Keratinocyte (primary cell): ENCODE measurements at regions not wholly inside any gene's neighbourhood (a gene's known extent, or its start where the extent isn't known, plus 50 kb on each side); places are given as distances from the start of the nearest gene placed in this dataset.

Experiments
- DNase-seq: peaks from one replicate; pipeline ENCODE4 v3.0.0-alpha.2; 2011; ENCODE audit warnings: low read depth, missing footprints, low spot score
- FAIRE-seq: peaks from 2 replicates; lab custom pipeline; 2011; peaks lifted over from hg19 to GRCh38; lab: Jason Lieb, UNC
- H2AFZ ChIP-seq: 2 replicates; pipeline ENCODE4 v1.6.0; 2012; ENCODE audit warnings: low read length, control low read depth, inconsistent platforms; ENCODE audit not compliant: control insufficient read depth
- H3K27ac ChIP-seq: 2 replicates; pipeline ENCODE4 v1.5.1; 2011; ENCODE audit warnings: low read length; ENCODE audit not compliant: control insufficient read depth, insufficient read depth
- H3K27me3 ChIP-seq: 3 replicates; pipeline ENCODE4 v1.6.0; 2011; ENCODE audit warnings: low read length; ENCODE audit not compliant: control insufficient read depth, insufficient read depth; ENCODE audit errors: extremely low read depth
- H3K36me3 ChIP-seq, 2 experiments: 2 replicates in 1 of 2; 3 replicates in 1 of 2; pipeline ENCODE4 v1.5.1; 2011; ENCODE audit warnings: low read length in 2 of 2, mild to moderate bottlenecking in 1 of 2; ENCODE audit not compliant: control insufficient read depth in 2 of 2, insufficient read depth in 2 of 2; ENCODE audit errors: extremely low read depth in 1 of 2
- H3K4me1 ChIP-seq: 3 replicates; pipeline ENCODE4 v1.5.1; 2011; ENCODE audit warnings: low read length; ENCODE audit not compliant: control insufficient read depth, insufficient read depth; ENCODE audit errors: extremely low read depth
- H3K4me2 ChIP-seq: 3 replicates; pipeline ENCODE4 v1.6.0; 2011; ENCODE audit warnings: low read depth, low read length; ENCODE audit not compliant: control insufficient read depth, insufficient read depth; ENCODE audit errors: extremely low read depth
- H3K4me3 ChIP-seq, 3 experiments: fragments of 200-600 bp in 1 of 3; sonication (generic) in 1 of 3; 2 replicates in 2 of 3; 3 replicates in 1 of 3; pipeline ENCODE4 v1.5.1; 2011 to 2016; ENCODE audit warnings: low read length in 3 of 3, mild to moderate bottlenecking in 3 of 3, control low read depth in 2 of 3, inconsistent platforms in 1 of 3, low read depth in 1 of 3, mixed read lengths in 1 of 3, mixed run types in 1 of 3, moderate library complexity in 1 of 3; ENCODE audit not compliant: control insufficient read depth in 2 of 3, insufficient read depth in 2 of 3; ENCODE audit errors: extremely low read depth in 1 of 3
- H3K79me2 ChIP-seq: 2 replicates; pipeline ENCODE4 v1.6.0; 2012; ENCODE audit warnings: low read length; ENCODE audit not compliant: control insufficient read depth, insufficient read depth
- H3K9ac ChIP-seq: 3 replicates; pipeline ENCODE4 v1.6.0; 2011; ENCODE audit warnings: low read length; ENCODE audit not compliant: control insufficient read depth, insufficient read depth; ENCODE audit errors: extremely low read depth
- H3K9me1 ChIP-seq: 3 replicates; pipeline ENCODE4 v1.6.0; 2011; ENCODE audit warnings: low read length; ENCODE audit not compliant: control insufficient read depth, insufficient read depth; ENCODE audit errors: extremely low read depth
- H3K9me3 ChIP-seq: 2 replicates; pipeline ENCODE4 v1.5.1; 2012; ENCODE audit warnings: low read depth, low read length; ENCODE audit not compliant: control insufficient read depth
- H4K20me1 ChIP-seq: 3 replicates; pipeline ENCODE4 v1.6.0; 2011; ENCODE audit warnings: low read length; ENCODE audit not compliant: control insufficient read depth, insufficient read depth; ENCODE audit errors: extremely low read depth
- CTCF ChIP-seq, 3 experiments: IDR thresholded peaks in 1 of 3; conservative IDR thresholded peaks in 1 of 3; optimal IDR thresholded peaks in 1 of 3; 2 replicates in 2 of 3; 3 replicates in 1 of 3; pipeline versions ENCODE3 to v1.5.1; 2011; ENCODE audit warnings: low read length in 3 of 3, mild to moderate bottlenecking in 3 of 3, moderate library complexity in 2 of 3, control low read depth in 1 of 3, inconsistent platforms in 1 of 3; ENCODE audit not compliant: insufficient read depth in 2 of 3; ENCODE audit errors: extremely low read depth in 1 of 3
- EZH2 ChIP-seq: IDR thresholded peaks from one replicate; pipeline ENCODE4 v1.6.1; 2012; ENCODE audit warnings: inconsistent platforms, mild to moderate bottlenecking, low read length, moderate library complexity
- dilution Hi-C: fragments of 300-500 bp; cut with MboI; formaldehyde crosslinking; loops from one replicate; pipeline ENCODE4 v1.7.0; 2020; ENCODE audit warnings: low sequenced_read_pairs; ENCODE audit not compliant: extremely low pct_ligation_motif_present

- H3K9me1 ChIP-seq, result no peaks in the 10 kb centered on the region
- no peak for DNase-seq
- no peaks in the 10 kb centered on the region for H3K27me3 ChIP-seq
These were observed 328.8 kb upstream of the IRX1 start for GRCh38 chr5:3266861-3267260.

GRCh38 chr5:3265936-3266335 lies 329.7 kb upstream of the IRX1 start:
- no peak for DNase-seq
- H3K27ac ChIP-seq, result no peak overlapping the region
- H3K4me2 ChIP-seq, result no peak overlapping the region
- H4K20me1 ChIP-seq, result no peaks in the 10 kb centered on the region
- H3K36me3 ChIP-seq, result no peaks in the 10 kb centered on the region
- H2AFZ ChIP-seq, result no peak overlapping the region
- no peaks in the 10 kb centered on the region for H3K4me1 ChIP-seq
- H3K9ac ChIP-seq, result no peak overlapping the region
- dilution Hi-C loops, result no loop called here
- H3K4me3 ChIP-seq, result no peak overlapping the region
- no peaks in the 10 kb centered on the region for H3K27me3 ChIP-seq
- FAIRE-seq, result no peak
- no peaks in the 10 kb centered on the region for H3K79me2 ChIP-seq
- TF ChIP-seq CTCF (optimal IDR thresholded peaks at IDR 0.05 in 1 of 3, IDR thresholded peaks at IDR 0.05 in 1 of 3, conservative IDR thresholded peaks at IDR 0.05 in 1 of 3; ENCODE audit: extremely low read depth in 1 of 3, insufficient read depth in 2 of 3, low read length in 3 of 3) (no peak), EZH2 (no peak)
- no peaks in the 10 kb centered on the region for H3K9me1 ChIP-seq
- no peaks in the 10 kb centered on the region for H3K9me3 ChIP-seq

More at GRCh38 chr5:3266861-3267260, 328.8 kb upstream of the IRX1 start:
- dilution Hi-C loops, result no loop called here
- no peak overlapping the region for H3K4me3 ChIP-seq
- no peaks in the 10 kb centered on the region for H3K9me3 ChIP-seq
- H3K79me2 ChIP-seq, result no peaks in the 10 kb centered on the region
- H2AFZ ChIP-seq, result no peak overlapping the region
- H4K20me1 ChIP-seq, result no peaks in the 10 kb centered on the region
- H3K4me1 ChIP-seq, result no peaks in the 10 kb centered on the region
- no peak overlapping the region for H3K9ac ChIP-seq
- no peak overlapping the region for H3K4me2 ChIP-seq
- TF ChIP-seq EZH2, result no peak
- TF ChIP-seq CTCF (optimal IDR thresholded peaks at IDR 0.05 in 1 of 3, IDR thresholded peaks at IDR 0.05 in 1 of 3, conservative IDR thresholded peaks at IDR 0.05 in 1 of 3; ENCODE audit: extremely low read depth in 1 of 3, insufficient read depth in 2 of 3, low read length in 3 of 3), result no peak
- H3K27ac ChIP-seq, result no peak overlapping the region
- no peaks in the 10 kb centered on the region for H3K36me3 ChIP-seq
- no peak for FAIRE-seq
